A549 (cell line): ENCODE measurements at regions not wholly inside any gene's neighbourhood (a gene's known extent, or its start where the extent isn't known, plus 50 kb on each side); places are given as distances from the start of the nearest gene placed in this dataset.
"Not testable (repeated sequence)": the region's sequence is repeated elsewhere in the genome, so short reads cannot be mapped to it uniquely, and the experiment has no call there.

Source experiments
- ATOH8 ChIP-seq: fragments of 250-450 bp; sonication (Bioruptor Pico); IDR thresholded peaks from 2 replicates; pipeline ENCODE4 v1.5.0; 2020; ENCODE audit warnings: low read depth, mild to moderate bottlenecking, moderate library complexity
- CEBPB ChIP-seq, 2 experiments: fragments of >200 bp in 1 of 2; sonication (Bioruptor Twin) in 1 of 2; formaldehyde crosslinking in 1 of 2; IDR thresholded peaks; 2 replicates each; pipeline ENCODE4 v1.6.1; 2012 to 2016
- EP300 ChIP-seq, 2 experiments: fragments of >200 bp; sonication (Bioruptor Twin); formaldehyde crosslinking; IDR thresholded peaks; 2 replicates in 1 of 2; 3 replicates in 1 of 2; pipeline ENCODE4 v1.6.1; 2016 to 2017
- POLR2A ChIP-seq: IDR thresholded peaks from 2 replicates; pipeline ENCODE4 v1.6.1; 2012; ENCODE audit warnings: mild to moderate bottlenecking, low read length
- RNF2 ChIP-seq: fragments of 200-600 bp; sonication (generic); IDR thresholded peaks from 2 replicates; pipeline ENCODE4 v1.6.1; 2016; ENCODE audit warnings: low read depth, mild to moderate bottlenecking, antibody characterized with exemption, moderate library complexity, borderline replicate concordance
- TF ChIP-seq, protein P1 (sequence below): fragments of >200 bp; sonication (Bioruptor Twin); formaldehyde crosslinking; IDR thresholded peaks from 3 replicates; pipeline ENCODE4 v1.5.1; 2016
- TF ChIP-seq, protein P2 (sequence below): fragments of 150-350 bp; IDR thresholded peaks from 2 replicates; pipeline ENCODE4 v1.6.1; 2014; ENCODE audit warnings: low read depth, mild to moderate bottlenecking, low read length
- TF ChIP-seq, protein P3 (sequence below): IDR thresholded peaks from 2 replicates; pipeline ENCODE4 v1.6.1; 2012

DNA sequence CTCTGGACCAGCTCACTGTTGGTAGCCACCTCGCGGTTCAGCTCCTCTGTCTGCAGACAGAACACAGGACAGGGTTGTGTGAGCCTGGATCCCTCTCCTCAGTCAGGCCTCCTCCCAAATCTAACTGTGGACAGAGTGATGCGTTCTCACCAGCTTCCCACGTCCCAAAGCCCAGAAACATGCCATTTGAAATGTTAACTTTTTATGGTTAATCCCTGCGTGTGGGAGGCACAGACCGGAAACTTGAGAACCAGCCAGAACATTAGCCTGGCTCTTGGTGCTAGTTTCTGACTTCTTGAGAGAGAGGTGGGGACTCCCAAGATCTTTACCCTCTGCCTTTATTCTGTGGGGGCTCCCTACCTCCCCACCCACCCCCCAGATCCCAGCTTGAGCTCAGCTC is 129.6 kb downstream of the TNFRSF13B start:
- TF ChIP-seq POLR2A; ATOH8; CEBPB (IDR thresholded peaks at IDR 0.05); EP300 (IDR thresholded peaks at IDR 0.05); RNF2: not testable (repeated sequence)
- TF ChIP-seq, protein P1, sequence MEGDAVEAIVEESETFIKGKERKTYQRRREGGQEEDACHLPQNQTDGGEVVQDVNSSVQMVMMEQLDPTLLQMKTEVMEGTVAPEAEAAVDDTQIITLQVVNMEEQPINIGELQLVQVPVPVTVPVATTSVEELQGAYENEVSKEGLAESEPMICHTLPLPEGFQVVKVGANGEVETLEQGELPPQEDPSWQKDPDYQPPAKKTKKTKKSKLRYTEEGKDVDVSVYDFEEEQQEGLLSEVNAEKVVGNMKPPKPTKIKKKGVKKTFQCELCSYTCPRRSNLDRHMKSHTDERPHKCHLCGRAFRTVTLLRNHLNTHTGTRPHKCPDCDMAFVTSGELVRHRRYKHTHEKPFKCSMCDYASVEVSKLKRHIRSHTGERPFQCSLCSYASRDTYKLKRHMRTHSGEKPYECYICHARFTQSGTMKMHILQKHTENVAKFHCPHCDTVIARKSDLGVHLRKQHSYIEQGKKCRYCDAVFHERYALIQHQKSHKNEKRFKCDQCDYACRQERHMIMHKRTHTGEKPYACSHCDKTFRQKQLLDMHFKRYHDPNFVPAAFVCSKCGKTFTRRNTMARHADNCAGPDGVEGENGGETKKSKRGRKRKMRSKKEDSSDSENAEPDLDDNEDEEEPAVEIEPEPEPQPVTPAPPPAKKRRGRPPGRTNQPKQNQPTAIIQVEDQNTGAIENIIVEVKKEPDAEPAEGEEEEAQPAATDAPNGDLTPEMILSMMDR, result not testable (repeated sequence)
- TF ChIP-seq, protein P2, sequence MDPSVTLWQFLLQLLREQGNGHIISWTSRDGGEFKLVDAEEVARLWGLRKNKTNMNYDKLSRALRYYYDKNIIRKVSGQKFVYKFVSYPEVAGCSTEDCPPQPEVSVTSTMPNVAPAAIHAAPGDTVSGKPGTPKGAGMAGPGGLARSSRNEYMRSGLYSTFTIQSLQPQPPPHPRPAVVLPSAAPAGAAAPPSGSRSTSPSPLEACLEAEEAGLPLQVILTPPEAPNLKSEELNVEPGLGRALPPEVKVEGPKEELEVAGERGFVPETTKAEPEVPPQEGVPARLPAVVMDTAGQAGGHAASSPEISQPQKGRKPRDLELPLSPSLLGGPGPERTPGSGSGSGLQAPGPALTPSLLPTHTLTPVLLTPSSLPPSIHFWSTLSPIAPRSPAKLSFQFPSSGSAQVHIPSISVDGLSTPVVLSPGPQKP, result not testable (repeated sequence)
- TF ChIP-seq, protein P3, sequence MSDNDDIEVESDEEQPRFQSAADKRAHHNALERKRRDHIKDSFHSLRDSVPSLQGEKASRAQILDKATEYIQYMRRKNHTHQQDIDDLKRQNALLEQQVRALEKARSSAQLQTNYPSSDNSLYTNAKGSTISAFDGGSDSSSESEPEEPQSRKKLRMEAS, result not testable (repeated sequence)
